ENCODE measurements at regions not wholly inside any gene's neighbourhood (a gene's known extent, or its start where the extent isn't known, plus 50 kb on each side); places are given as distances from the start of the nearest gene placed in this dataset.

DNA sequence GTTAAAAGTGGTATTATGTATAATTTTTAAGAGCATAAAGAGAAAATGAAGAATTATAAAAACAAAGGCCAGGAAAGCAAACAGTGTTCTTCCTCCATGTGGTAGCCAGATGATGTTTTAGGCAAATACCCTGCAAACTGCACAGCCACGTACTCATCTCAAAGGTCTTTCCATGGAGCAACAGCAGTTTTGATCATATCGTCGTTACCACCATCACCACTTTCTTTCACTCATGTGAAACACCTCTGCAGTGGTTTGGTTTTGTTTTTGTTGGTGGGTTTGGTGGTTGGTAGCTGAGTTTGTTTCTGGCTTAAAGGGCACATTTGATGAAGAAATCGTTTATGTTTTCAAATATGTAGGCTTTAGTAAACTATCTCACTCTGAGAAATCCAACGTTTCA lies 229.9 kb upstream of the AMELY start:
- no peaks in the 10 kb centered on the region for H3K36me3 Mint-ChIP-seq (ENCODE audit: low read depth)
- H3K4me1 Mint-ChIP-seq (ENCODE audit: low read depth), result no peaks in the 10 kb centered on the region
- H3K4me3 Mint-ChIP-seq, result no peak overlapping the region
- H3K27ac Mint-ChIP-seq, result no peak overlapping the region
- DNase-seq, result no peak
- H3K9me3 Mint-ChIP-seq, result no peaks in the 10 kb centered on the region
- H3K27me3 Mint-ChIP-seq (ENCODE audit: insufficient read depth), result no peaks in the 10 kb centered on the region
- TF ChIP-seq, protein P1, sequence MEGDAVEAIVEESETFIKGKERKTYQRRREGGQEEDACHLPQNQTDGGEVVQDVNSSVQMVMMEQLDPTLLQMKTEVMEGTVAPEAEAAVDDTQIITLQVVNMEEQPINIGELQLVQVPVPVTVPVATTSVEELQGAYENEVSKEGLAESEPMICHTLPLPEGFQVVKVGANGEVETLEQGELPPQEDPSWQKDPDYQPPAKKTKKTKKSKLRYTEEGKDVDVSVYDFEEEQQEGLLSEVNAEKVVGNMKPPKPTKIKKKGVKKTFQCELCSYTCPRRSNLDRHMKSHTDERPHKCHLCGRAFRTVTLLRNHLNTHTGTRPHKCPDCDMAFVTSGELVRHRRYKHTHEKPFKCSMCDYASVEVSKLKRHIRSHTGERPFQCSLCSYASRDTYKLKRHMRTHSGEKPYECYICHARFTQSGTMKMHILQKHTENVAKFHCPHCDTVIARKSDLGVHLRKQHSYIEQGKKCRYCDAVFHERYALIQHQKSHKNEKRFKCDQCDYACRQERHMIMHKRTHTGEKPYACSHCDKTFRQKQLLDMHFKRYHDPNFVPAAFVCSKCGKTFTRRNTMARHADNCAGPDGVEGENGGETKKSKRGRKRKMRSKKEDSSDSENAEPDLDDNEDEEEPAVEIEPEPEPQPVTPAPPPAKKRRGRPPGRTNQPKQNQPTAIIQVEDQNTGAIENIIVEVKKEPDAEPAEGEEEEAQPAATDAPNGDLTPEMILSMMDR (IDR thresholded peaks at IDR 0.05), result no peak

Measured in HFFc6 (cell line).